HG02870 (cell line): ENCODE measurements at regions not wholly inside any gene's neighbourhood (a gene's known extent, or its start where the extent isn't known, plus 50 kb on each side); places are given as distances from the start of the nearest gene placed in this dataset.
"Not testable (repeated sequence)": the region's sequence is repeated elsewhere in the genome, so short reads cannot be mapped to it uniquely, and the experiment has no call there.

Experiments
- ATAC-seq: cut with Tn5 transposase; IDR thresholded peaks from one replicate; pipeline ENCODE4 v1.9.1; 2021; ENCODE audit warnings: mild to moderate bottlenecking, moderate library complexity; ENCODE audit not compliant: unreplicated experiment

DNA sequence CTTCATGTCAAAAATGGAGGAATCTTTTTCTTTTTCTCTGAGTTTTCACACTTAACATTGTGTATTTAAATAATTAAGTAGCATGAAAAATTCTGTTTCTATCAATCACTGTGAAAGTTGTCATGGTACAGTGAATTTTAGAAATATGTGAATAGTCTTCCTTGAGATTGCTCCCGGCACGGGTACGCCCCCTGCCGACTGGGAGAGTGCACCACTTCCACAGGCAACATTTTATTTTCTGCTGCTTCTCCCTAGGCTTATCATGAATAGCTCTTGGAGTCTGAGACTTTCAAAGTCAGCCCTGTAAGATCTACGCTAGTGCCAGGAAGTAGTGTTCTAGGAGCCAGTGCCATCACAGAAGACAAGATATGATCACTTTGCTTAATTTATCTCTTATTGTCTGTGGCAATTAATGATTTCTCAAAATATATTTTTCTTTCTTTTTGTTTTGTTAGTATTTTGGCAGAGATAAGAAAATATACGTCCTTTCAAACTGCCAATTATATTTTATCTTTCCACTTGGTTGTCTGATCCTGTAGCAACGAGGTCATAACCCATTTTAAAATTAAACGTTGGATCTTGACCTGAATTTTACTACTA, 763.8 kb upstream of the AADAT start:
- ATAC-seq, result peak; percentile 88

DNA sequence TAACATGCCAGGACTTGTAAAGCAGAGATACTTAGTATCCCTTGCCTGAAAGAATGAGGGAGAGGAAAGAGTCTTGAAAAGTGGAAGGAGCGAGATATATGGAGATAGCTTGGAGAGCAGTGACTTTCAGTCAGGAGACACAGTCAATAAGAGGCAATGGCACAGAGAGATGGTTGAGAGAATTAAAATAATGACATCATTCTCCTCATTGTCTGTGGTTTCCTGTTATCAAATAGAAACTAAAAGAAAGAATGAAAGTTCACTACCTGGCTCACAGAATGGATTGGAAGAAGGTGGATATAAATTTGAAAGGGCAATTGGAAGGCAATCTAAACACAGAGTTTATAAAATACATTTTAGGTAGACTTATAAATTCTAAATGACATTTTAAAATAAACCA, 760.2 kb upstream of the AADAT start:
- no peak for ATAC-seq

DNA sequence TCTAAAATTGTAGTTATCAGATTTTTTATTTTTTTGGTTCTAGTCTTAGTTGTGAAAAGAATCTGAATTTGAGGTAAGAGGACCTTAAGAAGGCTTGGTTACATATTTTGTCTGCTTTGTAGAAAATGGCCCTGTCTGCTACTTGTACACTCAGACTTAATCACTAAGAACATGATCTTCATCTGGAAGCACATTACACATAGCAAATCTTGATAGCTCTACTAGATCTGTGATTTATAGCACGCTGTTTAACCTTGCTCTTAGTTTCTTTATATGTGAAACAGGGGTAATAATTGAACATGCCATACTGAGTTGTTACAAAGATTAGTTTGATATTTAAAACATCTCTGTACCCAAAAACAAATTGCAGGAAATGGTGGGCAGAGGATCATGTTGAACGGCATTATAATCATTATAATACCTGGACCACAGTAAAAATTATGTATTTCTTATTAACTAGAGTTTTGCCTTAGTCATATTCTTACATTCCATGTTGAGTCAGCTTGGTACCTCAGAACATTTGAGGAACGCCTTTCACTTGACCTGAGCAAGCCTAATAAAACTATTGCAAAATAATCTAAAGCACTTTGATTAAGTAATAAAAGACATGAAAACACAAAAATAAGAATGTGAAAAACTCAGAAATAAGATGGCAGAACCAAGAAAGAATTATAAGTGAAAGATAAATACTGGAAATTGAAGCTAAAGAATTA, 738.0 kb upstream of the AADAT start:
- no peak for ATAC-seq

DNA sequence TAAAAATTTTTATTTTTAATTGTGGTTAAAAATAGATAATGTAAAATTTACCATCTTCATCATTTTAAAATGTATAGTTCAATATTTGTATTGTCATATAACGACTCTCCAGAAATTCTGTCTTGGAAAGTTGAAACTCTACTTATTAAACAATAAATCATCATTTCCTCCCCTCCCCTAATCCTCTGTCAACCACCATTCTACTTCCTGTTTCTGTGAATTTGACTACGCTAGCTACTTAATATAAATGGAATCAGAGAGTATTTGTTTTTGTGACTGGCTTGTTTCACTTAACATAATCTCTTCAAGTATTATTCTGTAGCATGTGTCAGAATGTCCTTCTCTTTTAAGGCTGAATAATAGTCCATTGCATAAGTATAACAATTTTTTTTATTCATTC, 729.0 kb upstream of the AADAT start:
- no peak for ATAC-seq

DNA sequence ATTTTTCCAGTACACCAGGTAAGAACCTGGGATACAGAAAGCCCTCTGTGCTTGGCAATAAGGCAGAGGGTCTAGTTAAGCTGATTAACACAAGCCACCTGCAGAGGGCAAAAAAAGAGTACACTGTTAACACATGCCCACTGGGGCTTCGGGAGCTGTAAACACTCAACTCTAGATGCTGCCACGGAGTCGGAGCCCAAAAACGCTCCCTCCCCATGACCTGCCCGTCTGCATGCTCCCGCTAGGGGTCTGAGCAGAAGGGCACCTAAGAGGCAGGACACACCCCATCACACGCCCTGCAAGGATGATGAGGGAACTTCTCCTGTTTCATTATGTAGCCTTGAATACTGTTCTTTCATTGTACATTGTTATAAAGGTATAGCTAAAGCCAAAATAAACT, 715.6 kb upstream of the AADAT start:
- no peak for ATAC-seq

DNA sequence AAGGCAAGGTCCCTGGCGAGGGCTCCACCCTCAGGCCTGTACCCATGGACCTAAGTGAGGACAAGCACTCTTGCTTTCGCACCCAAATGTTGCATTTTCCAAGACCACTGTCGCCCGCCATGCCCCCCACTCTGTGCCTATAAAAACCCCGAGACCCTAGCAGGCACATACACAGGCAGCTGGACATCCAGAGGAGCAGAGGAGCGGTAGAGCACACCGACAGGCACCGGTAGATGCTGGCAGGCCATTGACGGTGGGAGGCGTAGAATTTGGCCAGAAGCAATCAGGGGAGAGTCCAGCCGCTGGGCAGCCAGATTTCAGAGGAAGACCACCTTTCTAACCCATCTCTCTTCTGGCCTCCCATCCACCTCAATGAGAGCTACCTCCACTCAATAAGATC, 715.2 kb upstream of the AADAT start:
- no peak for ATAC-seq

DNA sequence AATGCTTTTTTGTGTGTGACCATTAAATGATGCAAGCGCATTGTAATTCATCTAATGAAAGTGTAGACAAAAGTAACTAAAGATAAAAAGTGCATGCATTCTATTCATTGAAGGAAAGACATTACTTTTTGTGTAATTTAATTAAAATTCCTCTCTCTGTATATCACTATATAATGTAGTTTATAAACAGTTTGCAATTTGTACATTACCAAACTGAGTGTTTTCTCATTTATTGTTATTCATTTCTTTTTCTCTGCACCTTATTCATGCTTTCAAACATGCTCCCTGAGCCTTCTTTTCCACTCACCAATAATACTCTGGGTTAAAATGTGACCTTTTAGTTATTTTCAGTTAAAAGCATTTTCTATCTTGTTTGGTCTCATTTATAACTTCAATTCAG, 713.7 kb upstream of the AADAT start:
- ATAC-seq, result no peak

DNA sequence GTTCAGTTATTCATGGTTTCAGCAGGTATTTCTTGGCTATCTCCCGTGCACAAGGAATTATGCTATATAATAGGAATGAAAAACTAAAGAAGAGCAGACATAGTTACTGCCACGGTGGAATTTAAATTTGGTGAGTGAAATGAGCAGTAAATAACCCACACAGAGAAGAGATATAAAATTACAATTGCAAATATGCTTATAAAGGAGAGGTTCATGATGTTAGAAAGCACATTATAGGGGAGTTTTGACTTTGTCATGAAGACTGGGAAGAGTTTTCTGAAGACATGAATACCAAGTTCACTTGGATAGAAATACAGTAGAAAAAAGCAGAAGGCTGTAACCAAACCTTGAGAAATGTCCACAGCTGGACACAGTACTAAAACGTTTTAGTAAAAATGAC, 712.0 kb upstream of the AADAT start:
- ATAC-seq, result no peak

DNA sequence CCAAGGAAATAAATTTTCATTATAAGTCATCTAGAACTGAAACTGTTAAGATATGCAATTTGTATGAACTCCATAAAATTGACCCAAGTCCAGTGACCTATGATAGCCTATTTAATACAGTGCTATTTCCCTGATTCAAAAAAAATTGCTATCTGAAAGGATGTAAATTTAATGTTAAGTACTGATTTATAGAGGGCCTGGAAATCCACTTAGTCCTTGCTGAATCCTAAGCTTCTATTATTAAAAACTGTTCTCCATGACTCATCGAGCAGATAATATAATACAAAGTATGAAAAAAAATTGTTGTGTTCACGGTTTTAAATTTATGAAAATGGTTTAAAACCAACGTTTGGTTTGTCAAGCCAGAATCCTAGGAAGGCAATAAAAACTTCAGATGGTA, 704.8 kb upstream of the AADAT start:
- ATAC-seq, result no peak

DNA sequence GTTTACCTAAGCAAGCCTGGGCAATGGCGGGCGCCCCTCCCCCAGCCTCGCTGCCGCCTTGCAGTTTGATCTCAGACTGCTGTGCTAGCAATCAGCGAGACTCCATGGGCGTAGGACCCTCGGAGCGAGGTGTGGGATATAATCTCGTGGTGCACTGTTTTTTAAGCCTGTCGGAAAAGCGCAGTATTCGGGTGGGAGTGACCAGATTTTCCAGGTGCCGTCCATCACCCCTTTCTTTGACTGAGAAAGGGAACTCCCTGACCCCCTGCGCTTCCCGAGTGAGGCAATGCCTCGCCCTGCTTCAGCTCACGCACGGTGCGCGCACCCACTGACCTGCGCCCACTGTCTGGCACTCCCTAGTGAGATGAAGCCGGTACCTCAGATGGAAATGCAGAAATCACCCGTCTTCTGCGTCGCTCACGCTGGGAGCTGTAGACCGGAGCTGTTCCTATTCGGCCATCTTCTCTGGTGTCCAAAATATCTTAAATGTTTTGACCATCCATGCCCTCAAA, 698.8 kb upstream of the AADAT start:
- ATAC-seq, result not testable (repeated sequence)

DNA sequence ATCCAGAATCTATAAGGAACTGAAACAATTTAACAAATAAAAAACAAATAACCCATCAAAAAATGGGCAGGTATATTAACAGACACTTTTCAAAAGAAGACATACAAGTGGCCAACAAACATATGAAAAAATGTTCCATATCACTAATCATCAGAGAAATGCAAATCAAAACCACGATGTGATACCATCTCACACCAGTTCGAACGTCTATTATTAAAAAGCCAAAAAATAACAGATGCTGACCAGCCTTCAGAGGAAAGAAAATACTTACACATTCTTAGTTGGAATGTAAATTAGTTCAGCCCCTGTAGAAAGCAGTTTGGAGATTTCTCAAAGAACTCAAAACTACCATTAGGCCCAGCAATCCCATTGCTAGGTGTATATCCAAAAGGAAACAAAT, 687.9 kb upstream of the AADAT start:
- no peak for ATAC-seq

DNA sequence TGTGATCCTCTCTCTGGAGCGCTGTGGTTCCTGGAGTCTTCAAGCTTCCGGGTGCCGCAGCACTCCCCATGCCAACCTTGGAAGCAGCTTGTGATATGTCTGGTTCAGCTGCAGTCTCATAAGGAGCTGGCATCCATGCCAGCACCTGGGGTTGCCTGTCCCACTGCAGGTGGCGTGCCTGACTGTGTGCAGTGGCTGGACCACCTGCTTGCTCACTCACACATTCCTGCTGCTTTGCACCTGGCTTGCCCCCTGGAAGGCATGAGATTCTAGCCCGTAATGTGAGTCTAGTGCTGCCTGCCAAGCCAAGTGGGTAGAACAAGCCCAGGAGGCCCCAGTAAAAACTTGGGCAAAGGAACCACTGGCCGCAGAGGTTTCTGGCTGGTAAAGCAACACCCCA, 687.2 kb upstream of the AADAT start:
- ATAC-seq, result no peak

DNA sequence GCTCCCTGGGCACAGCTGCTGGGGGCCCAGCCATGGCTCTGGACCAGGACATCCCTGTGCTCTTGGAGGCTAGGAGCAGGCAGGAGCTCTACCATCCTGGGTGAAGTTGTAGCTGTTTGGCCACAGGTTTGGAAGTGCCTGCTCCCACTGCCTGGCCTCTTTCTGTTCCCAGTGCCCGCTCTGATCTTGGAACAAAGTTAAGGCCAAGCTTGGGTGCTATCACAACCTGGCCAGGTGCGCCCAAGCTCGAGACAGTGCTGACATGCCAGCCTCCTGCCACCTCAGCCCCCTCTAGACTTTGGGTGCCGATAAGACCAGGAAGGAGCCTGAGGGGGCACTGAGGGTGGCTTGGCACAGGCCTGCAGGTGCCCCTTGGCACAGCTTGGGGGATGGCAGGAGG, 686.1 kb upstream of the AADAT start:
- no peak for ATAC-seq

DNA sequence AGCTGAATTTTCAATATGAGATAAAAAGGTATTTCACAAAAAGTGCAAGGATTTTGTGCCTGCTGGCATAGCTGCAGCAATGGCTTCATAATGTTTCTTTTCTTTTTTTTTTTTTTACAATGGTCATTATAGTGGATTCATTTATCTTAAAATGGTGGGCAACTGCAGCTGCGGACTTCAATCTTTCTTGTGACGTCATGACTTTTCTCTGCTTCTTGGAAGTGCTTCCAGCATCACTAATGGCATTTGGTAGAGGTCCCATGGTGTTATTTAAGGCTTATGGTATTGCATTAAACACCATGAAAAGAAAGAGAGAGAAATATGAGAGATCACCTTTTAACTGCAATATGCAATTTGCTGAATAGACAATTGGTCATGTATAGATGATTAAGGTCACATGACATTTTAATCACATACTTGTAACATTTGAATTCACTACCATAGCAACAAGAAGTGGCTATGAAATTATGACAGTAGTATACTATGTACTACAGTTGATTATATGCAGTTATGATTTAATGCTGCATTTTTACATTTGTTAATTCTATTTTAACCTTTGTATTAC, 684.0 kb upstream of the AADAT start:
- no peak for ATAC-seq

DNA sequence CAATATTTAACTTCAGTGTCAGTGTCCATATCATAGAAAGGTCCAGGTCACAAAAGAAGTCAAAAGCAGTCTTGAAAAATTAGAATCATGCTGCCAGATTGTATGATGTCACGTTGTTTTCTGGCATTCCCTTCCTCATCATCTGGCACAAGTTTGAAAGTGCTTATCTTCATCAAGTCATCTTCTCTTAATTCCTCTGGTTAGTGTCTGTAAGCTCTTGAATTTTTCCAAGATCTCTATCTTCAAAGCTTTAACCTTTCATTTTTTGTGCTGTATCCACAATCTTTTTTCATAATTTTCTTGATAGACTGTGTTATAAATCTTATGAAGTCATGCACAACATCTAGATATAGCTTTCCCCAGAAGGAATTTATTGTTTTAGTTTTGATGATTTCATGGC, 682.7 kb upstream of the AADAT start:
- ATAC-seq, result no peak

DNA sequence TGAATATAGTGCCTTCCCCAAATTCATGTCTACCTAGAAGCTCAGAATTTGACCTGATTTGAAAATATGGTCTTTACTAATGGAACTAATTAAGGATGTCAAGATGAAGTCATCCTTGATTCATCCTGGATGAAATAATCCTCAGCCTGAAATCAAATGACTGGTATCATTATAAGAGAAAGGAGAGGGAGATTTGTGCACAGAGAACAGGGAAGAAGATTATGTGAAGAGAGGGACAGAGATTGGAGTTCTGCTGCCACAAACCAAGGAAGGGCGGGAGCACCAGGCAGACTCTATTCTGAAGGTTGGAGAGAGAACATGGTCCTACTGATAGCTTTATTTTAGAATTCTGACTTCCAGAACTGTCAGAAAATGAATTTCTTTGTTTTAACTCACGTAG, 680.9 kb upstream of the AADAT start:
- ATAC-seq, result no peak

DNA sequence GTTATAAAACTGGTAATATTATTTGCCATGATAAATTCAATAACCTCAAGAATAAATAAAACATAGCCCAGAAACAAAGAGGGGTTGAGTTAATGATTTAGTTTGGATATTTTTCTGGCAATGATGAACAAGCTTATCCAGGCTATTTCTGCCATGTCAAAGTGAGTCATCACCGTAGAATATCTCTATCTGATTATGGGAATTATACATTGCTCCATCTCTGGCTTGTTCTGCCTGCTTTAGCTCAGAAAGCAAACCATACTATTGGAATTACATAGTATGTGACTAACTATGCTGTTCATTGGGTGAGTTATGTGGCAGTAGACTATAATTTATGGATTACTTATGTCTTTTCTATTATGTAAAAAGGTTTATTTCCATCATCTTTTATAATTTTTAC, 680.1 kb upstream of the AADAT start:
- no peak for ATAC-seq

DNA sequence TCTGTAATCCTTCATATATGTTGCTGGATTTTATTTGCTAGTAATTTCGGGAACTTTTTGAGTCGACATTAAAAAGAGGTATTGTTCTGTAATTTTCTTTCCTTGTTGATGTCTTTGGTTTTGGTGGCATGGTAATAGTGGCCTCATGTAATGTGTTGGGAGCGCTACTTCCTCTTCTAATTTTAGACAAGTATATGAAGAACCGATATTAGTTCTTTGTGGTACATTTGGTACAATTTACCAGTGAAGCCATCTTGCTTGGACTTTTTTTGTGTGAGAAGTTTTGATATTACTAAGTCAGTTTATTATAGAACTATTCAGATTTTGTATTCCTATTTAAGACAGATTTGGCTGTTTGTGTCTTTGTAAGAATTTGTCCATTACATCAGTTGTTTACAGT, 669.2 kb upstream of the AADAT start:
- no peak for ATAC-seq

DNA sequence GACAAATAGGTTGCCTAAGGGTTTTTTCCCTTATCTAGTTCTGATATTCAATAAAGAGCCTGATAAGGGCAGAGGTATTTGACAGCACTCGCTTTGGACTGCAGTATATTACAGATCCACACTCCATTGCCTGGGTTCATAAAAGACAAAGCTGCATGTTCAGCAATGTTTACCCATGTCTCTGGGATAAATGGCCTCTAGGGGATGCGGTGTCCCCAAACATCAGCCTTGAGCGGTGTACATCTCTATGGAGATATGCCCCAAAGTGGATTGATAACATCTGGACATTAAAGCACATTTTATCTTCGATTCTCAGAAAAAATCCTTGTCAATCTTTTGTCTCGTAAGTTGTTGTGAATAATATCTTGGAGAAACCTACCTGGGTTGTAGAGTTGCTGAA, 660.8 kb upstream of the AADAT start:
- no peak for ATAC-seq

DNA sequence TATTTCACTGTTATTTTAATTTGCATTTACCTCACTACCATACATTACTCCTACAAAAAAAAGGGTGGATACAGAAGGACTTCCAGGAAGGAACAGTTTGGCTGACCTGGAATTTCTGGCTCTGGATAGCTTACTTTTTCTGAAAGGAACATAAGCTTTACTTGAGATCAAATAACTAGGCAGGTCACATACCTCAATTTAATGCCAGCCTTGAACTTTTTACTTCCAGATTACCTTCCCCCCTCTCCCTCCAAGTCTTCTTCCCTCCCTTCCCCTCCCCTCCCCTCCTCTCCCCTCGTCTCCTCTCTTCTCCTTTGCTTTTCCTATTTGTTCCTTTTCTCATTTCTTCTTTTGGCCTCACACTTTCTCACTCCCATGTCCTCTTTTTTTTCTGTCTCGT, 659.2 kb upstream of the AADAT start:
- ATAC-seq, result no peak

DNA sequence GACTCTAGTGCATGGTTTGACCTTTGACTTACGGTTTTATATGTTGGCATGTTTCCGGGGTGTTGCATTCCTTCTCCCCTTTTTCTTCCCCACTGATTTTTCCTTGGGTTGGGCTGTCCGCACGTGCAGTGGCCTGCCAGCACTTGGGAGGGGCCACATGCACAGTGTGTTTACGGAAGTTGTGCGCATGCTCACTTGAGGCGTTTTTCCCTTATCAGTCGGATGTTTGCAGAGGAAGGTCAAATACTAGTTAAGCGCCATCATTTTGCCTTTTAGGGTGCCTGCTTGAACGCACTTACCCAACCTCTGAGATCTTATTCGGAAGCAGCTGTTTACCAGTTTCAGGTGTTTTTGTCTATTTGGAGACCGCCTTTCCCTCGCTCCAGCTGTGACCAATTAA, 653.9 kb upstream of the AADAT start:
- ATAC-seq, result no peak

DNA sequence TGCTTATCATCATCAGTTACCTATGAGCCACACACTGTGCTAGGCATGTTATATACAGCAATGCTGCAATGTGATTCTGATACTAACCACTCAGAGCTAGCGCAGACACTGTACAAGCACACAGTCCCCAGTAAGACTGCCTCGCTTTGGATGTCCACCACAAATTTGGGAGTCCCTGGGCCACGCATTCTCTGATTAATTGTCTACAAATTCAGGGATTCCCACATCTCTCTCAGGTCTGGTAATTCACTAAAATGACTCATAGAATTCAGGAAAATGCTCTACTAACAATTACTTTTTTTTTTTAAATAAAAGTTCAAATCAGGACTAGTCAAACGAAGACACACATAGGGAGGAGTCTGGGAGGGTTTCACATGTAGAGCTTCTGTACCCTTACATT, 652.1 kb upstream of the AADAT start:
- no peak for ATAC-seq

DNA sequence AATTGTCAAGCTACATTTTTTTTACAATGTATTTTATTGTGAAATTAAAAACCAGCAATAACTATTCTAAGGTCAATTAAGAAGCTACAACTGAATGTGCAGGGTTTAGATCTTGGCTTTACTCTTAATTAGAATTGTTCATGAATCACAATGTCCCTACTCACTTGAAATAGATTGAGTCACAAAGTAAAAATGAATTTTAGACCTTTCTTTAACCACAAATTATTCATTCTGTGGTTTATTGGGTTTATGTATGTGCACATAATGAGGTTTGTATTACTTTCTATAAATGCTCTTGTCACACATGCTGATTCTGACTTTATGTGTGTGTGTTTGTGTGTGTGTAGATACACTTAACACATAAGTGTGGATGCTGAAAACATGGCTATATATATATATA, 647.0 kb upstream of the AADAT start:
- no peak for ATAC-seq
